Mucosa of gallbladder (tissue), 1 donor: ENCODE measurements at regions not wholly inside any gene's neighbourhood (a gene's known extent, or its start where the extent isn't known, plus 50 kb on each side); places are given as distances from the start of the nearest gene placed in this dataset.

Experiments
- DNase-seq: peaks from one replicate; pipeline ENCODE4 v3.0.0-alpha.2; 2020; ENCODE audit warnings: low spot score
- donor health status: DM: no; HTN: no; CAD: no.

DNA sequence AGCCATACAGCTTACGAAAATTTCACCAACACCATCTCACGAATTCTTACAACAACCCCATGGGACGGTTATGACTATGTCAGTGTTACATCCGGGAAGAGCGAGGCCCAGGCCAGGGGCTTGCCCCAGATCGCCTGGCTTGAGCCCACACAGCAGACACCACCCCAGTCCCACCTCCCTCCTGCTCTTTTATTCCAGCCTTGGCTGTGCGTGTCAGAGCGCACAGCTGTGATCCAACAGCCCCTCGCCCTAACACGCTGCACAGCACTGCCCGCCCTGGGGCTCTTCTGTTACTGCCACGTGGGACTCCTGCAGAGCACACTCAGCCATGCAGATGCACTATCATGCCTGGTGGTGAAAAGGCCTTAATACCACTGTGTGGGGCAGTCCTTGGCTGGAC is 127.9 kb downstream of the ENGASE start:
- no peak for DNase-seq

DNA sequence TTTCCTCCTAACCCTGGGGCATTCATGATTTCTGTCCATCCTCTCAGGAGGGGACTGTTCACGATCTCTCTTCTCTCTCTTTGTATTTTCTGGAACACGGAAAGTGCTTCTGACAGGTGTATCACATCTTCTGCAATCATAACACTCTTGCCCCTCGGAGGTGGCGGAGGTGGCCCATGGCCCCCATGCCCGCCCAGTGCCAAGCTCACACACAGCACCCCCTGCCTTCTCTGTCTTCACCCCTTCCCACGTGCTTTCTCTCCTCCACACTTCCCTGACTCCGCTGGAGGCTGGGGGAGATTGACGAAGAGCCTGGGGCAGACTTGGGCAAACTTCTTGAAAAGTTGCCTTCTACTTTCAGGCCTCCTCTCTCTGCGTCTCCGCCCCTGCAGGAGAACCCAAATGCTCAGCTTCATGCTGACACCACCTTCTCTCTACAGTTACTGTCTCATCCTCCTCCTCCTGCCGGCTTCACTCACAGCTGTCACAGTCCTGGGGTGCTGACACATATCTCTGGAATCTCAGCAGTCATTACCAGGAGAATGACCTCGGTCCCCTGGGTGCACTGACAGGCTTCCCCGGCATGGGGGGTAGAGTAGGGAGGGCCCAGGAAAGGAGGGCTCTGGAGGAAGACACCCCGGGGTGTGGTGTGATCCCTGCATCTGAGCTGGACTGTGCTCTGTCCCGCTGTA is 127.1 kb downstream of the ENGASE start:
- no peak for DNase-seq

DNA sequence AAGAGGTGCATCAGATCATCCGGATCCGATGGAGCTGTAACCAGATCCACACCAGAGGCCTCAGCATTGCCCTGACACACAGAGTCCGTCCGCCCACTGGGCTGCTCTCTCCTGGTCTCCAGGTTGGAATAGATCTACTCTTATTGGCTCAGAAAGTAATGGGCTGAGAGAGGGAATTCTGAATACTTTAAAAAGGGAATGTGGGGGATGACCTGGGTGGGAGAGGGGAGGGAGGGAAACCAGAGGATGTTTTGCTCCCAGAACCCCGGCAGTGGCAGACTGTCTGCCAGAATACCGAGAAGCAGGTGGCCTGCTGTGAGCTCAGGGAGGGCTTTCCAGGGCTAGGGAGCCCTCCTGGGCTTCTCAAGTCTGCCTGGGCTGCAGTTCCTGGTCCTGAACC is 126.5 kb downstream of the ENGASE start:
- no peak for DNase-seq

DNA sequence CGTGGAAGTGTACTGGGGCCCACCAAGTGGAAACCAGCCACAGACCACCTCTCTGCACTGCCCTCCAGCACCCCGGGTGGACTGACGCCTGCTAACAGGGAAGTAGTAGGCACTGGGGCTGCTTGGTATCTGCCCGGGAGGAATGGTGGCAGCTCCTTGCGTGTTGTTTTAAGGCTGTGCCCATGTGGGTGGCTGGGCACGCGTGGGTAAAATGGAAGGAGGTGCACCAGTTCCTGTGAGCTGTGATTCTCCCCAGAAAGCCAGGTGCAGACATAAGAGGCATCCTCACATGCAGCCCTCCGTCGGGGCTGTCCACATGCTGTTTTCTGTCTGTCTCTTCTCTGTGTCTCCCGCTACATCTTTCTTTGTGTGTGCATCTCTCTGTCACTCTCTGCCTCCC is 122.3 kb downstream of the ENGASE start:
- no peak for DNase-seq

DNA sequence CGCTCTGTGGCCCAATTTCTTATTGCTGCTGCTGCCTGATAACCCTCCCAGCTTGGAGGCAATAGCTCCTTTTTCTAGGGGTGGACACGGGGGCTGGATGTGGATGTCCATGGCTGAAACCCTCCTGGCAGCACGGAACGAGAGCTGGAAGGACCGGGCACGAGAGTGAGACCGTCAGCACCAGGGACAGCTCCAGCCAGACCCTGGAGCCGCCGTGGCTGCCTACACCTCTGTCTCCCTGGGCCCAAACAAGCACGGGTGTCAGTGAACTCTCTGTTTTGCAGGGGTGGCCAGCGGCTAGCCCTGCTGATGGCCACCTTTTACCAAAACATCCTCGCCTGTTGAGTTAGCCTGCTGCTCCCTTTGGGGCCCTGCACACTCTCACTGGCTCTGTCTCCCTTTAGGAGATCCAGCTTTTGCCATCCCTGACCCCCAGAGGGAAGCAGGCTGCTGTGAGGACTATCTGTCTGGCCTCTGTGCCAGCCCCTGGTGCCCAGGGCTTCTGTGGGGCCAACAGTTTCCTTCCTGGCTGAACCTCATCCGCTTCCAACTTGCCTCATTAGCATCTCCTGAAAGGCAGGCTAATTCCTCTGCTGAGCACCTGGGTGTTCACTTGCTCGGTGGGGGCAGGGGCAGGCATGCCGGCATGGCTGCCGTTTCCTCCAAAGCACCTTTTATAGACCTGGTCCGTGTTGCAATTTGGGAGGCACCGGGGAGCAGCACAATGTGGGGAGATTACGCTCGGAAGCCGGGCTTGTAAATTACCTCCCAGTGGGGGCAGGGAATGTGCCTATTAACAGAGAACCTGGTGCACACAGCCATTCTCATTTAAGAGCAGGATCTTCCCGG is 118.1 kb downstream of the ENGASE start:
- DNase-seq = peak; percentile 23

DNA sequence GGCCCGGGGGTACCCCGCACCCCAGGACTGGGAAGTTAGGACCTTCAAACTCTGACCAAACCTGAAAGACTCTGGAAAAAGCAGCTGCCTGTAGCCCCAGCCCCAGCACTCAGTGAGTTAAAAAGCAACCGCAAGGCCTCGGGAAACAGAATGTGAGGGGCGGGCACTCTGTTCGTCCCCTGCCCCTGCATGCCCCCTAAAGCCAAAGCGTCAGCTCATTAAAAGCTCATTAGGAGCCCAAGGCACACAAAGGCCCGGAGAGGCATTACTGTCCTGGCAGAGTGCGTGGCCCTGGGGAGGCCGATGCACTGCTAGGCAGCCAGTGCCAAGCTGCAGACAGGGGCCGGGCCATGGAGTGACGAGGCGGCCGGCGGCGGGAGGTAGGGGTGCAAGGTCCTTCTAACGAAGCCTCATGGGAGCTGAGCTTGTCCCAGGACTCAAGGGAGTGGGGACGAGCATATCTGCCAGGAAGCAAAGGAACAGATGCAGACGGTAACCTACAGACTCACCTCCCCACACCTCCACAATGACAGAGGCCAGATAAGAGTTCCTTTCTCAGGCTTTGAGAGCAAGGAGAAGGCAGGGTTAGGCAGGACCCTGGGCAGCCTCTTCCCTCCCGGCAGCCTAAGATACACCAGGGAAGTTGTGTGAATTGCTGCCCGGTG is 116.8 kb downstream of the ENGASE start:
- no peak for DNase-seq

DNA sequence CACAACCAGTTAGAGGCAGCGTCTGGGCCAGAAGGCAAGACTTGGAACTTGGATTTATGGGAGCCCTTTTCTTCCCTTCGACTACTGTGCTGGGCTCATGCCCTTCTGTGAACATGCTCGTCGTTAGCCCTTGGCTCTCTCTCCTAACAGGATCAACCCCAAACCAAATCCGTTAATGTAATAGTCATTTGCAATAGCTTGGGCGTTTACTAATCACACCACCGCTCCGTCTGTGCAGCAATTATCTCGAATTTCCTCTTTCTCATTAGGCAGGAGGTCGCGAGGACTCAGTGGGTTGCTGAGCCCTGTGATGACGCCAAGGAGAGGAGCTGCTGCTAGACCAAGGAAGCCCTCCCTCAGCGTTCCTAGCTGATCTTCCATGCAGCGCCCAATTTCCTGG is 114.7 kb downstream of the ENGASE start:
- DNase-seq = no peak

DNA sequence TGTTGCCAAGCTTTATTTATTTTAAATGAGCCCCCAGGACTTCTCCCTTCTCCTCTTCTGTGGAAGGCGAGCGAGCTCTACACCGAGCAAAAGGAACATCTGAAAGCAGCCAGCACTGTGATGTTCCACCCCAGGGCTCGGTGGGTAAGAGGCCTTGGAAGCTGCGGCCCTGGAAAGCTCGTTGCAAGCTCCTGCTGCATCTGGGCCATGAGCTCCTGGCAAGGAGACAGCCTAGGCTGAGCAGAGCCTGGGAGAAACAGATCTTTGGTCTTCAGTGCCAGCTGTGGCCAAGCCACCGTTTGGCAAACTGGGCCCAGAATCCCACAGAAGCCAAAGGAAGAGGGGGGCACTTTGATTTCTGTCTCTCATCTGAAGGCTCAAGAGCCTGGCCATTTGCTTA is 114.1 kb downstream of the ENGASE start:
- no peak for DNase-seq

DNA sequence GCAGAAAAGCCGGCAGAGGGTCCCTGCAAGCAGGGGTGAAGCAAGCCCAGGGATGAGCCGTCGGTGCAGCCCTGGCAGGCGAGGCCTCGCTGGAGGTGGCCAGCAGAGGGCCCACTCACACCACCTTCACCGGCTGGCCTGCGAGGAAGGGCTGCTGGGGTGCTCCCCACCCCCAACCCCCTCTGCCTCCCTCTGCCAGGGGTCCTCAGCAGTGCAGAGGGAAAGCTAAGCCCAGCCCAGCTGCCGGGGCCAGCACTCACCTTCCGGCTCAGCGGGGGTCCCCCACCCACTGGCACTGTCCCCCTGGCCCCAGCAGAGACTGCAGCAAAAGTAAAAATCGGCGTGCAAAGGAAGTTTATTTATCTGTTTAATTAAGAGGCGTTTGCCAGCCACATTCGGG is 113.4 kb downstream of the ENGASE start:
- no peak for DNase-seq

DNA sequence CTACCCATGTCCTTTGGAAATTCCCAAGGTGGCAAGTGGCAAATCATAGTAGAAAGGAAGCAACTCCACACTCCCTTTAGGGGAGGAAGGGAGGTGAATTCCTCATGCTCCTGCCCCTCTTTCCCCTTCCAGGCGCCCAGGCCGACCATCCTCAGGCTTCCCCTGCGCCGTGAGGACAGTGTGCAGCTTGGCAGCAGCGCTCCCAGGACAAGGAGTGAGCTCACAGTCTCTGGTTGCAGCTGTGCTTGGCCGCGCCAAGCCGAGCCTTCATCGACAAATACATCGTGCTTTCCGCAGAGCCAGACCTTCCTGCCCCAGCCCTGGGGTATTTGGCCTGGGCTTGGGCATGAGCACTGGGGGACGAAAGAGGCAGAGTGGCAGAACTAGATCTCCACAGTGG is 112.6 kb downstream of the ENGASE start:
- no peak for DNase-seq

DNA sequence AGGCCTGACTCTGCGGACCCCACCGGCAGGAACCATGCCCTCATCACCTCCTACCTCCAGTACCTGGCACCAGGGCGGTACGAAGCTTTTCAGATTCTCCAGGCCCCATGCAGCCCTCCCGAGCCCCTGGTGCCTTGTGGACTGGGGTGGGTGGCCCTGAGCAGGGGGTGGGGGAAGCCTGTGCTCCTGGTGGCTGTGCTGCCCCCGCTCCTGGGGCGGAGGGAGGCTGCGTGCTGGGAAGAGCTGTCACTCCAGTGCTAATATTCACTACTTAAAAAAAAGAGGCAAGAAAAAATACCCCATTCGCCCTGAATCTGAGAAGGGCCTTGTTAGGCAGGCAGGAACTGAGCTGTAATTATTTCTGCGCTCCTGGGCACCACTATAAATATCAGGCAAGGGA is 111.8 kb downstream of the ENGASE start:
- no peak for DNase-seq

DNA sequence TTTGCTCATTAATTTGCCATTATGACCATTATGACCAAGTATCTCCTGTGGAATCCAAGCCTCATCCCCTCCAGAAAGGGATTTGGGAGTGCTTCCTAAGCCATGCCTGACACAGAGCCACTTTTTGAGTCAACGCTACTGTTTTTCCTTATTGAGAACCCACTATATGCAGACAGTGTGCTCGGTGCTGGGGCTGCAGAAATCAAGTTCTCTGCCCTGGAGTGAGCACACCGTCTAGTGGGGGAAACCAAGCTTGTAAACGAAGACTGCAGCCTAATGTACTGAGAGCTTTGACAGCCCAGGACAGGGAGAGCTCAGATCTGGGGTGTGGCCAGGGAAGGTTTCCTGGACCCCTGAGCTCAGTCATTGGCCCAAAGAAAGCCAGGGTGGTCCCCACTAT is 111.0 kb downstream of the ENGASE start:
- no peak for DNase-seq

DNA sequence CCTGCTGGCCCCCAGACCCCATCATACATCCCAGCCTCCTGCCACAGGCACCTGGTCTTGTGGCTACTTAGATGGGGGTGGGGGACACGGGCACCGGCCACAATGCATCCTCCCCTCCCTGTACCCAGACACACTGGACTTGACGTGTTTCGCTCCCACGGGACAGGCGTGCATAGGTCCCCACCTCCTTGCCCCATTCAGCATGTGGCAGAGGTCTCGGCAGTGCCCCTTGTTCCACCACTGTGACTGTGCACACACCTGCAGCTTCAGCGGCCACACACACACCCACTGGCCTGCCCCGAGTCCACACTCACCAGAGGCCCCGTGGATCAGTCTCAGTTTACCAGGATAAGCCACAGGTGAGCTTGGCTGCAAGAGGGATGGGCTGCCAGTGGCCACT is 109.6 kb downstream of the ENGASE start:
- DNase-seq = no peak

DNA sequence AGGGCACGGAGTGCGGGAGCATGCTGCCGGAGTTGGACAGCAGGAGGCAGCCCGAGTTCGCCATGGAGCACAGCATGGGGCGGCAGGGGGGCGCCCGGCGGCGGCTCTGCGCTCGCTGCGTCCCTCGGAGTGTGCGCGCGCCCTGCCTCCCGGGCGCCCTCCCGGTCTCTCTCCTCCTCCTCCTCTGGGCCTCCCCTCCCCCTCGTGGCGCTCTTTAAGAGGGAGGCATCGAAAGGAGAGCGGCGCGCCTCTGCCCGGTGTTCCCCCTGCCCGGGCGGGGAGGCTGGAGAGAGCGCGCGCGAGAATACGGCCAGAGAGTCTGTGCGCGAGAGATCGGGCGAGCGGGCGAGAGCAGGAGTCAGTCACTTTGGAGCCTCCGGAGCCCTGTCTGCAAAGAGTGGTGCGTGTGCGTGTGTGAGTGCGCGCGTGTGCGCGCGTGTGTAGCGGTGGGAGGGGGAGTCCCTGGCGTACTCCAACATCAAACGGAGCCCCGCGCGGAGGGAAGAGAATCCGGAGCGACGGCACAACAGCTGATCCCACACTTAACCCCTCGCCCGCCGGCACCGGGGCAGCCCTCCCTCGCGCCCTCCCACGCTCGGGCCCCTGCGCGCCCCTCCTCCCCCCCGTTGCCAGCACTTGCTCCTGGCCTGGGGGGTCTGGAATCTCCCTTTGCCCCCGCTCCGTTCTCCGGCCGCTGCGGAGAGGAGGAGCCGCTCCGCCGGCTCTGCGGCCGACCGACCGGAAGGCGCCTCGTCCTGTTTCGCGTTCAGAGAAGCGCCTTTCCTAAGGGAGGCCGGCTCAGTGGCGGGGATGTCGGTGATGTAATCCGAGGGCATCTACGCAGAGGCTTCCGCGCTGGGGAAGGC is 108.9 kb downstream of the ENGASE start:
- no peak for DNase-seq

DNA sequence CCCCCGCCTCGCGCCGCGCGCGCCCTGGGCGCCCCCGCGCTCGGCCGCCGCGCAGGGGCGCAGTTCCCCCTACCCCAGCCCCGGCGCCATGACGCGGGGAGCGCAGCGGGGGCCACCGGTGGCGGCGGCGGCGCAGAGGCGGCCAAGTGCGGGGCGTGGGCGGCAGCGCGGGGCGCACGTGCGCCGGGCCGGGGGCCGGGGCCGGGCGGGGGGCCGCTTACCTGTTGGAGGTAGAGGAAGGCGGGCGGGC is 108.3 kb downstream of the ENGASE start:
- no peak for DNase-seq

DNA sequence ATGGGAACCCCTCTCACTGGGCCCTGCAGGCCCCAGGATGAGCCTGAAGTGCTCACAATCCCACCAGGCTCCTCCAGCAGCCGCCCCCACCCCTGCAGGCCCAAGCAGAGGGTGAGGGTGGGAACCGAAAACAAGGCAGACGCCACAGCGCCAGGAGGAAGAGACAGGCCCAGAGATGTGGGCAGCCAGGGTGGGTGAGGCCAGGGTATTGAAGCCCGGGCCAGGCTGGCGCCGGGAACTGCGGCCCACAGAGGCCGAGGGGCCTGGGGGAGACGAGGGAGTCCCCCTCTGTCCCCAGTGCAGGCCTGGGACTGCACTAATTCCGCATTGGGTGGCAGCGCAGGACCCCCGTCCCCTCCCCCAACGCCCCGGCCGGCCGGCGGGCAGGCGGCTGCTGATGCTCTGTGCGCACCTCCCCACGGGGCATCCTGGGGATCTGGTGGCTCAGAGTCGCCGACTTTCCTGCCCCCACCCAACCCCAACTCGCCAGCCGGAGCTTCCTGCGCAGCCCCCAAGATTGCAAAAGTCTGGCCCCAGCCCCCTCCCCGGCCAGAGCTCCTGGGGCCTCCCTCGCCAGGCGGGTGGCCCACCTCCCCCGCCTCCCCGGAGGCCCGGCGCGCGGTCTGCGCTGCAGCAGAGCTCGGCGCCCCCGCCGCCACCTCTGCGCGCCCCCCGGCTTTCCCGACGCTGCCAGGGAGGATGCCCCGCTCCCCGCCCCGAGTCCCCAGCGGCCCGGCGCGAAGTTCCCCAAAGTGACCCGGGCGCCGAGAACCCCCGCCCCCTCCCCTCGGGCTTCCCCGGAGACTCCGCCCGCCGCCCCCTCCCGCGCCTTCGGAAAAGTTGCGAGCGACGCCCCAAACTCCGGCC is 107.8 kb downstream of the ENGASE start:
- no peak for DNase-seq

DNA sequence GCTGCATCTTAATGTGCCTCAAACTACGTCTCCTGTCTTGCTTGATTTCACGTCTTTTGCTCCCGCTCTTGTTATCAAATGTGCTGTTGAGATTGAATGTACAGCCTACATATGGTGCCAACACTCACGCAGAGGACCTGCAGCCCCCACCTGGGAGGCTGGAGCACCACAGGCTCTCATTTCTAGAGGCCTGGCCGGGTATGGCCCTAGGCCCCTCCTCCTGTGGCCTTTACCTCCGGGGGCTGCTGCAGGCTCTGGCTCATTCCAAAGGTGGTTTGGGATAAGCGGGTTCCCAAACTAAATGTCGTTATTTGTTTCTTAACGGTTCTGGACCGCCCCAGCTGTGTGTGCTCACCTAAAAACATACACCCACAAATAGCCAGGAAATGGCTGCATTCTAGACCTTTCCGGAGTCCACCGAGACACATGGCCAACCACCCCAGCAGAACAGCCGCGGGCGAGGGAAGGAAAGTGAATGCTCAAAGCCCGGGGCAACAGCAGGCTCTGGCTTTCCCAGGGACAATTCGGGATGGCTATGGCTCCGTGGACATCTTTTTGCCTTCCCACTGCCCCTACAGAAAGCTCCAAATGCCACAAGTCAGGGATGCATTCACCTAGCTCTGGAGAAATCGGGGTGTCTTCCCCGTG is 105.9 kb downstream of the ENGASE start:
- DNase-seq = no peak

DNA sequence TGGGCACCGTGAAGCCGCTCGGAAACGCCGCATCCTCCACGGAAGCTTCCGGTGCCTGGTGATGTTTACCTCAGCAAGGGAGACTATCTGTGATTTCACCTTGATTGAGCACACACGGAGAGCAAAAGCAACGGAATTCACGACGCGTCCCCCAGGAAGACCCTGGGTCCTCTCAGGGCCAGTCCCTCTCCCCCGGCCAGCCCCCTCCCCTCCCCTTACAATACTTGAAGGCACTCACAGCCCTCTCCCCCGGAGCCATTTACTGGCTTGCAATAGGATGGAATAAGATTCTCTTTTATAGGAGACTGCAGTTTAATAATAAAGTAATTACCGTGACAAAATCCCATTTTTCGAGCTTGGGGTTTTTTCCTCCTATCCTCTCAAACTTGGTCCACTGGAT is 104.7 kb downstream of the ENGASE start:
- no peak for DNase-seq

DNA sequence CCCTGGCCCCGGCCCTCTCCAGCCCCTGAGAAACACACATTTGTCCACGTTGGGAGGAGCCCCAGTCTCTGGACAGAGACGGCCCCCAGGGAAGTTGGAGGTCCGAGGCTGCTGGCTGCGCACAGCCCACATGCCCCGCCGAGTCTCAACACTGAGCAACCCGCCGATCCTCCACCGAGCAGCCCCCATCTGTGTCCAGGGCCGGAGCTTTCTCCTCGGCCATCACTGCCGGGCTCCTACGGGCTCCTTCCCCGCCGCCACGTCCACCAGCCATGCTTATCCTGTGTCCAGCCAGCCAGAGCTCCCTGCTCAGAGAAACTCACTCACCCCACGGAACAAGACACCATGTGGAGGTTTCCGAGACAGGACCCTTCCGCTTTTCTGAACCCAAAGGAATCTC is 103.3 kb downstream of the ENGASE start:
- no peak for DNase-seq

DNA sequence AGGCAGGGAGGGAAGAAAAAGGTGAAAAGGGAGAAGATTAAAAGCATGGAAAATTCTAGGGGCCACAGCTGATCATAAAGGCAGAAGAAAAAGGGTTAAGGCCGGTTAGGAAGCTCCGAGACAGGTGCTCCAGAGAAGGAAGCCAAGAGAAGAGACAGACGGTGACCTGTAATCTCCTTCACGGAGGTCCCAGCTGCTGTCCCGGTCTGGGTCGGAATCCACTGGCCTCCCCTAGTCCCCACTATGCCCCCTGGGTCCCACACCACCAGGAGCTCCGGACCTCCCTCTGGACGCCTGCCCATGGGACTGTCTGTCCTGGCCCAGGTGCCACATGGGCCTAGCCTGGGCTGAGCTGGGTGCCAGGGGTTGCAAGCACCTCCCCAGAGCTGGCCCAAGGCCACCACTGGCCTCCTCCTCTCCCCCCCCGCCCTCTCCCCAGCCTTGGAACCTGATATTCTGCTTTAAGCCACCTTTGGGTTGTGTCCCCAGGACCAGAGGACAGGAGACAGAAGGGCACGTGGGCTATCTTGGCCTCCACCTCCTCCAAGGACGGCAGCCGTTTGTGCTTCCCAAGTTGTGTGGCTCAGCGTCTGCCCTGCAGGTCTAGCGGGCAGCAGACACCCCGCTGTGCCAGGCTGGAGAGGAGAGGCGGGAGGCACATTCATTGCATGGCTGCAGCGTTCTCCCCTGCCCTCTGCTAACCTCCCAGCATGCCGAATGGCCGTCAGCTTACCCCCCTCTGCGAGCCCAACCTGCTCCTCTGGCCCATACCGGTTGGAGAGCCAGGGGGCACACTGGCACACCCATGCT is 102.4 kb downstream of the ENGASE start:
- no peak for DNase-seq
